Renal cortical epithelial cell (primary cell): ENCODE measurements at regions not wholly inside any gene's neighbourhood (a gene's known extent, or its start where the extent isn't known, plus 50 kb on each side); places are given as distances from the start of the nearest gene placed in this dataset.

Experiments
- DNase-seq: peaks from one replicate; pipeline ENCODE4 v3.0.0-alpha.2; 2011; ENCODE audit warnings: low read depth

DNA sequence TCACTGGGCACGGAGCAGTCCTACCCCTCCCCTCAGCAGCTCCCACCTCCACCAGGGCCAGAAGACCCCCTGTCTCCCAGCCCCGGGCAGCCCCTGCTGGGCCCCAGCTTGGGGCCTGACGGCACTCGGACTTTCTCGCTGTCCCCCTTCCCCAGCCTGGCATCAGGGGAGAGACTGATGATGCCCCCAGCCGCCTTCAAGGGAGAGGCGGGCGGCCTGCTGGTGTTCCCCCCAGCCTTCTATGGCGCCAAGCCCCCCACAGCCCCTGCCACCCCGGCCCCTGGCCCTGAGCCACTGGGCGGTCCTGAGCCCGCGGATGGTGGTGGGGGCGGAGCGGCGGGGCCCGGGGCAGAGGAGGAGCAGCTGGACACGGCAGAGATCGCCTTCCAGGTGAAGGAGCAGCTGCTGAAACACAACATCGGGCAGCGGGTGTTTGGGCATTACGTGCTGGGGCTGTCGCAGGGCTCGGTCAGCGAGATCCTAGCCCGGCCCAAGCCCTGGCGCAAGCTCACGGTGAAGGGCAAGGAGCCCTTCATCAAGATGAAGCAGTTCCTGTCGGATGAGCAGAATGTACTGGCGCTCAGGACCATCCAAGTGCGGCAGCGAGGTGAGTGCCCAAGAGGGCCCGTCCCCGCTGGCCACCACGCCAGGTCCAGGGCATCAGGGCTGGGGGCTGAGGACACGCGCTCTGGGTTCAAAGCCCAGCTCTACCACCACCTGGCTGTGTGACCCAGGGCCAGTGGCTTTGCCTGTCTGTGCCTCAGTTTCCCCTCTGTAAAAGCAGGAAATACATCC lies 58.6 kb downstream of the PHETA1 start:
- no peak for DNase-seq

- no peak for DNase-seq
Observed at GRCh38 chr12:111309584-111309983, 59.3 kb downstream of the PHETA1 start.

- DNase-seq = no peak
Observed at GRCh38 chr12:111308473-111308872, 60.4 kb downstream of the PHETA1 start.

DNA sequence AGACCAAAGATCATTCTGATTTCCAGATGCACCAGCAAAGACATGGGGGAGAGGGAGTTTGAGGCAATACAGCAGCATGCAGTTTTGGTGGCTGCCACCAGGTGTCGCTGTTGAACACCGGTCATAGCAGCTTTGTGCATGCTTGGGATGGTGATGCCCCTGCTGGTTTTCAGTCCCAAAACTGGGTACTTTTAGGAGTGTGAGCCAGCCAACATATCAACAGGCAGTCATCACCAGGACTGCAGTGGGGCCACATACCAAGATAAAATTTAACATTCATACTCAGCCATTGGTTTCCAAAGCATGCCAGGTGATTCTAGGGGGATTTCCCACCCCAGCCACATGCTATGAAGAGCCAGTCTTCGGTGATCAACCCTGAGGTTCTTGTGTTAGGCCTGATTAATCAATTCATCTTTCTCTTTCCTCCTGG lies 64.2 kb downstream of the PHETA1 start:
- no peak for DNase-seq

GRCh38 chr12:111303531-111303930 lies 65.4 kb downstream of the PHETA1 start:
- no peak for DNase-seq

DNA sequence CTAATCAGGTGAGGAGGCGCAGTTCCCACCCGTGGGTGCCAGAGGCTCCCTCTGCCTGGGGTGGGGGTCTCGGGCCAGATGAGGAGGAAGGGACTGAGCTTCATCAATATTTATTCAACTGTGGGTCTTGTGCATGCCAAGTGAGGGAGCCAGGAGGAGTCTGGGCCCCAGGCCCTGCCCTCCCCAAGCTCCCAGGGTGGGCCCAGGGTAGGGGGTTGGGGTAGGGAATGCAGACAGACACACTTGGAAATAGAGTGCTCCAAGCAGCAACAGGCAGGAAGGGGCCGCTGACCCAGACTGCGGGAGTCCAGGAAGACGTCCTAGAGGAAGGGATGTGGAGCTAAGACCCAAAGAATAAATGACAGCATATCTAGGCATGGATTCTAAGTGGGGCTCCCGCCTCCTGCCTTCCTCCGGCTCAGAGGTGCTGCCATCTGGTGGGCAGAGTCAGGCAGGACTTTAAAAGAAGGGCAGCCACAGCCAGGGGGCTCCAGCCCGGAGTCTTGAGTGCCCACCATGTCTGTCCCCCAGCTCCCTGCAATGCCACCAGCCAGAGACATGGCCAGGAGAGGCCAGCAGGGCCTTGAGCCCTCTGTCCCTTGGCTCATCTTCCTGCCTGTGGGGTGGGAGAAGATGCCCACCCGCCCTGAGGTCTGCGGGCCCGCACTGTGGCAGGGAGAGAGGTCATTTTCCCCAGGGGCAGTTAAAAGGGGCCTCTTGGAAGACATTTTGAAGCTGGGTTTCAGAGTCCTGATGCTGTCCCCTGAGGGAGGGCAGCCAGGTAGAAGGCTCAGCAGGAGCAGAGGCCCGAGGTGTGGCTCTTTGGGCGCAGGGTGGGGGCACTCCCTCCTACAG lies 70.1 kb downstream of the PHETA1 start:
- peak; percentile 4 for DNase-seq

GRCh38 chr12:111297703-111298426 lies 71.0 kb downstream of the PHETA1 start:
- DNase-seq = no peak

GRCh38 chr12:111296906-111297463 lies 71.9 kb downstream of the PHETA1 start:
- no peak for DNase-seq

GRCh38 chr12:111295176-111295575 lies 73.7 kb downstream of the PHETA1 start:
- no peak for DNase-seq

GRCh38 chr12:111293266-111294009 lies 75.5 kb downstream of the PHETA1 start:
- DNase-seq = no peak

GRCh38 chr12:111291357-111291756 lies 77.5 kb downstream of the PHETA1 start:
- DNase-seq = no peak

DNA sequence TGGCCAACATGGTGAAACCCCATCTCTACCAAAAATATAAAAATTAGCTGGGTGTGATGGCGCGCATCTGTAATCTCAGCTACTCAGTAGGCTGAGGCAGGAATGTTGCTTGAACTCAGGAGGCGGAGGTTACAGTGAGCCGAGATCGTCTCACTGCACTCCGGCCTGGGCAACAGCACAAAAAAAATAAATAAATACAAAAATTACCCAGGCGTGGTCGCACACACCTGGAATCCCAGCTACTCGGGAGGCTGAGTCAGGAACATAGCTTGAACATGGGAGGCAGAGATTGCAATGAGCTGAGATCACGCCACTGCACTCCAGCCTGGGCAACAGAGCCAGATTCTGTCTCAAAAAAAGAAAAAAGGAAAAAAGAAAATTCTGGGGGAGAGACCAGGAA lies 80.1 kb downstream of the PHETA1 start:
- DNase-seq = no peak

- DNase-seq = no peak
Observed at GRCh38 chr12:111287125-111287900, 81.6 kb downstream of the PHETA1 start.

DNA sequence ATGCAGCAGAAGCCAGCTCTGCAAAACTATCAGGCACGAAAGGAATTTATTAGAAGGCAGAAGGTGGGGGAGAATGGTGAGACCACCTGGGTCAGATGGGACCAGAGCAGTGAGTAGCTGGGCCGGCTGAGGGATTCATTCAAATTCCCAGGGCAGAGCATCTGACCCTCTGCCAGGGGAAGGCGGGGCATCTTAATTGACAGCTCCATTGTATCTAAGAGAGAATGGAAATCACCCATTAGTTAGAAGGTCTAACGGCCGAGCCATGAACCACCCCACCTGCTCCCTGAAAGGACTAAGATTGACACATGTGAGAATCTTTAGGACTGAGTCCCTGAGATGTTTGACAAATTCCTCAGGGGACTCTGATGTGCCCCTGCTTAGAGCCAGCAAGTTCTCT lies 83.7 kb downstream of the PHETA1 start:
- no peak for DNase-seq

DNA sequence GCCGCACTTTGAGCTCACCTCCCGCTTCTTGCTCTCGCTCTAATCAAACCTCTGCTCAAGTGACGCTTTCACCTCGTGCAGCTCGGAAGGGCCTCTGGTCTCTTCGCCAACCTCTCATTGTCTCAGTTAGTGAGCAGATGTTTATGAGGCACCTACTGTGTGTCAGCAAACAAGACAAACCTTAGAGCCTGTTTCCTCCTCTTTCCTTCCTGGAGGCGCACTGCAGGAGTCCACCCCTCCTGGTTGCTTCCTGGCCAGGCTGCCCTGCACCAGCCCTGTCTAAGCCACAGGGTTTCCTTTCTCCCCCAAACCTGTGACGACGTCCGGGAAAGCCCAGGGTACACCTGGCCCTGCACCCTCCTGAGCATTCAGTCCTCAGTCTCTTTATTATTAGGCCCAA lies 84.2 kb downstream of the PHETA1 start:
- no peak for DNase-seq

GRCh38 chr12:111283966-111284365 lies 84.9 kb downstream of the PHETA1 start:
- no peak for DNase-seq

- DNase-seq = no peak
Observed at GRCh38 chr12:111283521-111283920, 85.4 kb downstream of the PHETA1 start.

DNA sequence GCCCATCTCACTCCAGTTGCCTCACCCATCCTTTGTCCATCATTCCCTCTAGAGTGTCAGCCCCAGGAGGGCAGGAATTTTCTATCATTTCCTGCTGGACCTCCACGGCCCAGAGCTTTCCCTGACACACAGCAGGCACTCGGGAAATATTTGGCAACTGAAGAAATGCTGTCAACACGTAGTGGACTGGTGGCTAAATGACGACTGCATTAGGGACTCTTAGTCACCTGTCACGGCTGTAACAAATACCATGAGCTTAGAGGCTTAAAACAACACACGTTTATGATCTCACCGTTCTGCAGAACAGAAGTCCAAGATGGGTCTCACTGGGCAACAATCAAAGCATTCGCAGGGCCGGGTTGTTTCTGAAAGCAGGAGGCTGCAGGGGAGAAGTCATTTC lies 91.3 kb downstream of the PHETA1 start:
- DNase-seq = no peak

DNA sequence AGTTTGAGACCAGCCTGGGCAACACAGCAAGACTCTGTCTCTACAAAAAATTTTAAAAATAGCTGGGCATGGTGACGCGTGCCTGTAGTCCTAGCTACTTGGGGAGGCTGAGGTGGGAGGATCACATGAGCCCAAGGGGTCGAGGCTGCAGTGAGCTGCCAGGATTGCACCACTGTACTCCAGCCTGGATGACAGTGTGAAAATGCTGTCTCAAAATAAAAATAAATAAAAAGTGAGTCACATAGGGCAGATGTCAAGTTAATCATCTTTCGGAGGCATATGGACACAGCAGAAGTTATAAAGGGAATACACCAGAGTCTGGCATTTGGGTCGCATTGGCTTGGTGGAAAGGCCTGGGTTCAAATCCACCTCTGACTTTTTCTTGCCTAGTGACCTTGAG lies 92.7 kb downstream of the PHETA1 start:
- peak; percentile 14 for DNase-seq

GRCh38 chr12:111275308-111275707 lies 93.6 kb downstream of the PHETA1 start:
- no peak for DNase-seq

DNA sequence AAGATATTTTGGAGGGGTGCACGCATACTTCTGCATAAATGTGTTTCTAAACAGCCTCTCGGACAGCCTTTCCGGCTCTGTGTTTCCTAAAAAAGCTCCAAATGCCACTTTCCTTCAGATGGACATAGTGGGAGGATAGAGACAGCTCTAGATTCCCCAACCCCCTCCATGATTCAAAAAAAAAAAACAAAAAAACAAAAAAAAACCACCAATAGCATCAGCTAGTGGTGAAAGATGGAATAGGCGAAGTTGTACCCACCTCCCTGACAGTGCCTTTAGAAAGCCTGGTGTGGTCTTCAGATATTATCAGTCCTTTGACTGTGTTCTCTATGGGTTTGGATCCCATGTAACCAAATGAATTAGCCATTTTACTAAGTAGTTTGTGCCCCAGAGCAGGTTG lies 94.1 kb downstream of the PHETA1 start:
- no peak for DNase-seq
